NCI-H187 (cell line): ENCODE measurements at regions not wholly inside any gene's neighbourhood (a gene's known extent, or its start where the extent isn't known, plus 50 kb on each side); places are given as distances from the start of the nearest gene placed in this dataset.
"Not testable (repeated sequence)": the region's sequence is repeated elsewhere in the genome, so short reads cannot be mapped to it uniquely, and the experiment has no call there.

Source experiments
- DNase-seq, 2 experiments: peaks; one replicate each; lab custom pipeline; 2025; lab: John Stamatoyannopoulos, UW

GRCh38 chr20:47985092-47985850 is 200.0 kb upstream of the SULF2 start:
- DNase-seq: peak in 1 of 2 experiments; percentile 40

- DNase-seq: no peak
These were observed 199.2 kb upstream of the SULF2 start for GRCh38 chr20:47984437-47984836.

- not testable (repeated sequence) for DNase-seq
These were observed 198.4 kb upstream of the SULF2 start for GRCh38 chr20:47983642-47984041.

- DNase-seq: no peak
These were observed 197.5 kb upstream of the SULF2 start for GRCh38 chr20:47982574-47983360.

- DNase-seq: no peak
These were observed 195.9 kb upstream of the SULF2 start for GRCh38 chr20:47981222-47981621.

- no peak for DNase-seq
These were observed 195.3 kb upstream of the SULF2 start for GRCh38 chr20:47980336-47981177.

- DNase-seq: not testable (repeated sequence)
These were observed 194.2 kb upstream of the SULF2 start for GRCh38 chr20:47979361-47980095.

GRCh38 chr20:47978428-47979120 is 193.3 kb upstream of the SULF2 start:
- DNase-seq: not testable (repeated sequence)

- not testable (repeated sequence) for DNase-seq
These were observed 192.5 kb upstream of the SULF2 start for GRCh38 chr20:47977789-47978252.

- not testable (repeated sequence) for DNase-seq
These were observed 191.9 kb upstream of the SULF2 start for GRCh38 chr20:47977017-47977788.

- no peak for DNase-seq
These were observed 189.1 kb upstream of the SULF2 start for GRCh38 chr20:47974234-47974878.

- DNase-seq: no peak
These were observed 188.4 kb upstream of the SULF2 start for GRCh38 chr20:47973519-47974233.

- no peak for DNase-seq
These were observed 187.6 kb upstream of the SULF2 start for GRCh38 chr20:47972916-47973309.

- DNase-seq: not testable (repeated sequence)
These were observed 187.1 kb upstream of the SULF2 start for GRCh38 chr20:47972297-47972915.

GRCh38 chr20:47971058-47971791 is 185.9 kb upstream of the SULF2 start:
- no peak for DNase-seq

- no peak for DNase-seq
These were observed 185.1 kb upstream of the SULF2 start for GRCh38 chr20:47970282-47970903.

- DNase-seq: no peak
These were observed 184.1 kb upstream of the SULF2 start for GRCh38 chr20:47969426-47969825.
